HepG2 (cell line): ENCODE measurements at regions not wholly inside any gene's neighbourhood (a gene's known extent, or its start where the extent isn't known, plus 50 kb on each side); places are given as distances from the start of the nearest gene placed in this dataset.

Experiments
- ATAC-seq: fragments of 200-7000 bp; cut with Tn5 transposase; 3 replicates; pipeline ENCODE4 v1.9.1; 2020; ENCODE audit warnings: mild to moderate bottlenecking, moderate library complexity
- BruUV-seq: library from RNA; stranded (reverse); fragments of 400-500 nt; replicated peaks from 2 replicates; lab custom pipeline; 2021; lab: Mats Ljungman, UMichigan
- CTCF ChIA-PET: fragments of 300-600 bp; formaldehyde crosslinking; extraction: SDS; loops from one replicate; lab custom pipeline; 2021; ENCODE audit warnings: low total read pairs, inconsistent platforms, low intra/inter-chr PET ratio; lab: Yijun Ruan, JAX
- POLR2A ChIA-PET: fragments of 350-600 bp; sonication (Branson Sonifier 250); formaldehyde crosslinking; loops from one replicate; lab custom pipeline; 2020; ENCODE audit warnings: antibody characterized with exemption, inconsistent platforms; lab: Yijun Ruan, JAX
- DNase-seq: peaks from one replicate; pipeline ENCODE4 v3.0.0-alpha.2; 2015; ENCODE audit warnings: low spot score
- FAIRE-seq: peaks from 3 replicates; lab custom pipeline; 2011; peaks lifted over from hg19 to GRCh38; lab: Jason Lieb, UNC
- H2AFZ ChIP-seq: one replicate; pipeline ENCODE4 v1.6.1; 2011; ENCODE audit warnings: low read length, inconsistent platforms
- H3K27ac ChIP-seq: fragments of 300-600 bp; 3 replicates; pipeline ENCODE4 v1.8.0; 2011; ENCODE audit warnings: mixed run types, mild to moderate bottlenecking, mixed read lengths, low read length, inconsistent platforms; ENCODE audit not compliant: insufficient read depth; ENCODE audit errors: extremely low read length
- H3K27me3 ChIP-seq, 2 experiments: fragments of 200-600 bp in 1 of 2; 2 replicates in 1 of 2; 3 replicates in 1 of 2; pipeline versions ENCODE4 v1.6.0 to v1.8.0; 2011; ENCODE audit warnings: low read length in 2 of 2, mild to moderate bottlenecking in 2 of 2, moderate library complexity in 2 of 2, inconsistent platforms in 1 of 2; ENCODE audit not compliant: insufficient read depth in 2 of 2, control insufficient read depth in 1 of 2
- H3K36me3 ChIP-seq, 2 experiments: fragments of 200-600 bp in 1 of 2; replicated peaks in 1 of 2; 2 replicates in 1 of 2; 3 replicates in 1 of 2; pipeline versions ENCODE4 v1.5.1 to v1.8.0; 2011; ENCODE audit warnings: low read length in 2 of 2, inconsistent platforms in 1 of 2; ENCODE audit not compliant: insufficient read depth in 2 of 2, control insufficient read depth in 1 of 2
- H3K4me1 ChIP-seq: 2 replicates; pipeline ENCODE4 v1.5.1; 2012; ENCODE audit warnings: low read length, inconsistent platforms; ENCODE audit not compliant: insufficient read depth
- H3K4me2 ChIP-seq: 2 replicates; pipeline ENCODE4 v1.6.0; 2011; ENCODE audit warnings: low read depth, low read length, inconsistent platforms
- H3K4me3 ChIP-seq, 3 experiments: fragments of 200-600 bp in 1 of 3; sonication (generic), shearing (Covaris generic) in 1 of 3; replicated peaks in 1 of 3; 2 replicates each; pipeline ENCODE4 v1.5.1; 2011 to 2016; ENCODE audit warnings: low read length in 3 of 3, inconsistent platforms in 2 of 3, low read depth in 2 of 3, mild to moderate bottlenecking in 2 of 3, control low read depth in 1 of 3, mixed read lengths in 1 of 3; ENCODE audit not compliant: insufficient read depth in 1 of 3
- H3K79me2 ChIP-seq: one replicate; pipeline ENCODE4 v1.6.1; 2011; ENCODE audit warnings: low read length, inconsistent platforms; ENCODE audit not compliant: insufficient read depth
- H3K9ac ChIP-seq: 2 replicates; pipeline ENCODE4 v1.6.0; 2011; ENCODE audit warnings: mild to moderate bottlenecking, low read depth, low read length, inconsistent platforms; ENCODE audit not compliant: insufficient read depth
- H3K9me3 ChIP-seq: 2 replicates; pipeline ENCODE4 v1.5.1; 2012; ENCODE audit warnings: mild to moderate bottlenecking, low read length
- H4K20me1 ChIP-seq: 2 replicates; pipeline ENCODE4 v1.6.0; 2011; ENCODE audit warnings: inconsistent platforms, mild to moderate bottlenecking, low read length, moderate library complexity; ENCODE audit not compliant: insufficient read depth
- CREM ChIP-seq, 2 experiments: sonication (generic) in 1 of 2; formaldehyde crosslinking in 1 of 2; IDR thresholded peaks; 2 replicates each; pipeline versions ENCODE4 v1.4.0 to v1.6.1; 2016 to 2020; ENCODE audit warnings: antibody characterized with exemption in 1 of 2, mild to moderate bottlenecking in 1 of 2, missing genetic modification reagents in 1 of 2
- DDIT3 ChIP-seq: sonication (generic); formaldehyde crosslinking; IDR thresholded peaks from 2 replicates; pipeline ENCODE4 v1.4.0; 2020; ENCODE audit warnings: mild to moderate bottlenecking, missing genetic modification reagents
- DPF2 ChIP-seq: sonication (generic); formaldehyde crosslinking; IDR thresholded peaks from 2 replicates; pipeline ENCODE4 v1.4.0; 2020; ENCODE audit warnings: mild to moderate bottlenecking, low read depth, missing genetic modification reagents, borderline replicate concordance
- FOXO4 ChIP-seq: sonication (generic); formaldehyde crosslinking; conservative IDR thresholded peaks from 2 replicates; pipeline ENCODE4 v1.8.1; 2023; ENCODE audit warnings: missing genetic modification reagents
- GPN1 ChIP-seq: sonication (generic); formaldehyde crosslinking; IDR thresholded peaks from 2 replicates; pipeline ENCODE4 v1.5.1; 2020; ENCODE audit warnings: missing genetic modification reagents, borderline replicate concordance
- HNF4A ChIP-seq: sonication (generic); formaldehyde crosslinking; IDR thresholded peaks from 2 replicates; pipeline ENCODE4 v1.4.0; 2020; ENCODE audit warnings: missing genetic modification reagents
- MAF1 ChIP-seq: sonication (generic); formaldehyde crosslinking; IDR thresholded peaks from 2 replicates; pipeline ENCODE4 v1.5.0; 2020; ENCODE audit warnings: missing genetic modification reagents, borderline replicate concordance
- NRL ChIP-seq: sonication (generic); formaldehyde crosslinking; IDR thresholded peaks from 2 replicates; pipeline ENCODE4 v1.5.0; 2020; ENCODE audit warnings: missing genetic modification reagents, mild to moderate bottlenecking, moderate library complexity, borderline replicate concordance
- PAF1 ChIP-seq: IDR thresholded peaks from 2 replicates; pipeline ENCODE4 v1.6.1; 2016; ENCODE audit warnings: missing genetic modification reagents, missing compliant biosample characterization
- TCF7L2 ChIP-seq: IDR thresholded peaks from 2 replicates; pipeline ENCODE4 v1.6.1; 2011; ENCODE audit warnings: mild to moderate bottlenecking, low read depth, low read length, moderate library complexity
- THAP8 ChIP-seq: sonication (generic); formaldehyde crosslinking; IDR thresholded peaks from 2 replicates; pipeline ENCODE4 v1.5.1; 2020; ENCODE audit warnings: missing genetic modification reagents, mild to moderate bottlenecking, borderline replicate concordance
- TP53 ChIP-seq: sonication (generic); formaldehyde crosslinking; conservative IDR thresholded peaks from 2 replicates; pipeline ENCODE4 v1.4.0; 2020; ENCODE audit warnings: missing genetic modification reagents
- ZBTB3 ChIP-seq: sonication (generic); formaldehyde crosslinking; IDR thresholded peaks from 2 replicates; pipeline ENCODE4 v1.4.0; 2020; ENCODE audit warnings: low read depth, mild to moderate bottlenecking, moderate library complexity, missing genetic modification reagents, borderline replicate concordance
- ZBTB4 ChIP-seq: sonication (generic); formaldehyde crosslinking; IDR thresholded peaks from 2 replicates; pipeline ENCODE4 v1.4.0; 2020; ENCODE audit warnings: missing genetic modification reagents, mild to moderate bottlenecking, borderline replicate concordance
- ZIK1 ChIP-seq: sonication (generic); formaldehyde crosslinking; IDR thresholded peaks from 2 replicates; pipeline ENCODE4 v1.5.0; 2020; ENCODE audit warnings: mild to moderate bottlenecking, low read depth, missing genetic modification reagents, borderline replicate concordance
- ZNF180 ChIP-seq: sonication (generic); formaldehyde crosslinking; IDR thresholded peaks from 2 replicates; pipeline ENCODE4 v1.4.0; 2020; ENCODE audit warnings: low read depth, missing genetic modification reagents, borderline replicate concordance
- ZNF260 ChIP-seq: sonication (generic); formaldehyde crosslinking; IDR thresholded peaks from 2 replicates; pipeline ENCODE4 v1.4.0; 2020; ENCODE audit warnings: missing genetic modification reagents, low read depth, mild to moderate bottlenecking, borderline replicate concordance
- ZNF296 ChIP-seq: sonication (generic); formaldehyde crosslinking; conservative IDR thresholded peaks from 2 replicates; pipeline ENCODE4 v1.5.0; 2020; ENCODE audit warnings: mild to moderate bottlenecking, missing genetic modification reagents
- ZNF367 ChIP-seq: sonication (generic); formaldehyde crosslinking; IDR thresholded peaks from 2 replicates; pipeline ENCODE4 v1.4.0; 2020; ENCODE audit warnings: missing genetic modification reagents, borderline replicate concordance
- ZNF737 ChIP-seq: sonication (generic); formaldehyde crosslinking; IDR thresholded peaks from 2 replicates; pipeline ENCODE4 v1.5.0; 2020; ENCODE audit warnings: missing genetic modification reagents, mild to moderate bottlenecking, borderline replicate concordance
- WGBS: methylation state at CpG from one replicate; pipeline ENCODE4 v1.1.6; 2017; ENCODE audit warnings: low lambda C conversion rate; 5-methylcytosine and 5-hydroxymethylcytosine counted together
- in situ Hi-C: cut with HindIII; loops from 2 replicates; pipeline ENCODE4 v1.10.0; 2017; ENCODE audit warnings: low pct_unique_long_range_greater_than_20kb; ENCODE audit not compliant: extremely low pct_ligation_motif_present
- intact Hi-C: fragments of 100-400 bp; cut with micrococcal nuclease; formaldehyde crosslinking; loops from one replicate; pipeline ENCODE4 v1.10.0; 2022; ENCODE audit not compliant: unreplicated experiment

- TF ChIP-seq ZIK1 = no peak
- no peak for TF ChIP-seq MAF1 (CRISPR knock-in tag)
- TF ChIP-seq TP53 (CRISPR knock-in tag) = no peak
- TF ChIP-seq ZNF260 (CRISPR knock-in tag) = no peak
- TF ChIP-seq PAF1 (CRISPR knock-in tag) = no peak
- no peak for TF ChIP-seq FOXO4 (CRISPR knock-in tag)
- TF ChIP-seq DDIT3 = no peak
- TF ChIP-seq ZNF367 (CRISPR knock-in tag) = no peak
- no peak for TF ChIP-seq THAP8 (CRISPR knock-in tag)
- no peak for TF ChIP-seq TCF7L2
- no peak for TF ChIP-seq HNF4A
These were observed 108.1 kb upstream of the GMNC start (continued) for GRCh38 chr3:190970560-190970959.

- BruUV-seq = no TSS peak
- intact Hi-C loops (no loop called here), in situ Hi-C loops (no loop called here)
- Histone ChIP-seq H2AFZ (no peak overlapping the region), H3K27ac (no peak overlapping the region), H3K27me3 (no peaks in the 10 kb centered on the region), H3K4me2 (no peak overlapping the region), H3K4me3 (no peak overlapping the region), H4K20me1 (no peaks in the 10 kb centered on the region), H3K36me3 (no peaks in the 10 kb centered on the region), H3K9me3 (no peaks in the 10 kb centered on the region), H3K9ac (no peak overlapping the region), H3K4me1 (no peaks in the 10 kb centered on the region), H3K79me2 (no peaks in the 10 kb centered on the region)
- CTCF ChIA-PET = no interaction called here
- FAIRE-seq (no peak), ATAC-seq (no peak), DNase-seq (no peak)
- WGBS = 0% methylated on average over 2 of the region's 2 CpGs
- POLR2A ChIA-PET = no interaction called here
- TF ChIP-seq ZBTB4 (CRISPR knock-in tag) (no peak), ZNF737 (CRISPR knock-in tag) (no peak), GPN1 (no peak), ZNF296 (CRISPR knock-in tag) (no peak), ZNF180 (CRISPR knock-in tag) (no peak), NRL (CRISPR knock-in tag) (no peak), CREM (IDR thresholded peaks at IDR 0.05) (no peak), CREM (CRISPR knock-in tag; IDR thresholded peaks at IDR 0.05) (no peak), ZBTB3 (CRISPR knock-in tag) (no peak), DPF2 (CRISPR knock-in tag) (no peak)
These were observed 106.1 kb upstream of the GMNC start for GRCh38 chr3:190968616-190969015.
